GM13977 (cell line): ENCODE measurements at regions not wholly inside any gene's neighbourhood (a gene's known extent, or its start where the extent isn't known, plus 50 kb on each side); places are given as distances from the start of the nearest gene placed in this dataset.

Experiments used
- DNase-seq: peaks from one replicate; pipeline ENCODE4 v3.0.0; 2012; ENCODE audit warnings: low spot score
- CTCF ChIP-seq: IDR thresholded peaks from 2 replicates; pipeline ENCODE4 v1.5.1; 2012; ENCODE audit warnings: mild to moderate bottlenecking, control low read depth; ENCODE audit not compliant: insufficient read depth; ENCODE audit errors: extremely low read depth, missing control alignments
- in situ Hi-C: fragments of 300-500 bp; cut with MboI; formaldehyde crosslinking; loops from one replicate; pipeline ENCODE4 v1.12.0; 2022; ENCODE audit warnings: low sequenced_read_pairs, low pct_unique_long_range_greater_than_20kb, mixed read lengths, inconsistent platforms; ENCODE audit not compliant: unreplicated experiment

- TF ChIP-seq CTCF = no peak
- in situ Hi-C loops = no loop called here
- no peak for DNase-seq
Observed at GRCh38 chr4:152106781-152107321, 346.0 kb upstream of the GATB start.

- no peak for TF ChIP-seq CTCF
- in situ Hi-C loops = no loop called here
- no peak for DNase-seq
Observed at GRCh38 chr4:152106113-152106763, 345.4 kb upstream of the GATB start.

- no peak for TF ChIP-seq CTCF
- no peak for DNase-seq
- in situ Hi-C loops = no loop called here
Observed at GRCh38 chr4:152104901-152105357, 344.1 kb upstream of the GATB start.

- no peak for TF ChIP-seq CTCF
- in situ Hi-C loops = no loop called here
- no peak for DNase-seq
Observed at GRCh38 chr4:152104356-152104755, 343.5 kb upstream of the GATB start.

GRCh38 chr4:152103181-152103901, 342.5 kb upstream of the GATB start:
- DNase-seq = no peak
- no peak for TF ChIP-seq CTCF
- in situ Hi-C loops = no loop called here

GRCh38 chr4:152102436-152103000, 341.7 kb upstream of the GATB start:
- no peak for TF ChIP-seq CTCF
- in situ Hi-C loops = no loop called here
- DNase-seq = no peak
